Erythroblast (primary cell): ENCODE measurements at regions not wholly inside any gene's neighbourhood (a gene's known extent, or its start where the extent isn't known, plus 50 kb on each side); places are given as distances from the start of the nearest gene placed in this dataset.

Experiments
- GATA1 ChIP-seq: IDR thresholded peaks from 2 replicates; pipeline ENCODE4 v1.6.1; 2011; ENCODE audit warnings: low read depth, mild to moderate bottlenecking, control low read depth, low read length, moderate library complexity
- POLR2A ChIP-seq: IDR thresholded peaks from 2 replicates; pipeline ENCODE4 v1.6.1; 2011; ENCODE audit warnings: mild to moderate bottlenecking, low read length

DNA sequence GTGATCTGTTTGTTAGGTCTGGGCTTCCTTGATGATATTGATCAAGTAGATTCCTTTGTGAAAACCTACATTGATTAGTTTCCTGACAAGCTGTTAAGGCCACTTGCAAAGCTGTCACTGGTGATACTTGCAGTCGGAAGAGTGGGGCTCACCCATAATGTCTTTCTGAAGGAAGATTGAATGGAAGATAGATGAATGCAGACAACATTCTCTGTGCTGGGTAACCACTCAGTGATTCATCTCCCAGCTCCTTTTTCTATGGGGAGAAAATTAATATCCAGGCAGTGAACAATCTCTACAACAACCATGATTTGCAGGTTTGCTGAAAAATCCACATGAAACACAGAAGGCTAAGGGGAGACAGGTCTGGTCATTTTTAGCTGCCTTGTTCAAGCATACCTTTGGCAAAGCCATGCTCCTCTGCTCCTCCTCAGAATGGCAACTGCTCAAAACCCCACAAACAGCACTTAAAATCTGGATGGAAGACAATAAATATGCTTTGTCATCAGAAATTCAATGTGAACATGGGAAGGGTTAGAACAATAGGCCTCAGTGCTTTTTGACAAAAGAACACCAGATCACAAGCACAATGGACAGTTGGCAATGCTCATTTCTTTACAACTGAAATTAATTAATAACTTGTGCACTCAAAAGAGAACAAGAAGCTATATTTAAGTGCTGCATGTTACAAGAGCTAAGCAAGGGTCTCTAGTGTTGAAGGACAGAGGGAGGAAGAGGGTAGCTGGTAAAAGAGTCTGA is 495.4 kb downstream of the TOX3 start:
- TF ChIP-seq POLR2A (no peak), GATA1 (no peak)
